Nephron (organoid): ENCODE measurements at regions not wholly inside any gene's neighbourhood (a gene's known extent, or its start where the extent isn't known, plus 50 kb on each side); places are given as distances from the start of the nearest gene placed in this dataset.

Source experiments
- H3K27ac Mint-ChIP-seq, 3 experiments: 2 replicates each; pipeline ENCODE4 v1.8.0; 2020; ENCODE audit warnings: mixed read lengths in 3 of 3, mild to moderate bottlenecking in 2 of 3, moderate library complexity in 1 of 3
- H3K27me3 Mint-ChIP-seq: 2 replicates; pipeline ENCODE4 v1.8.0; 2021; ENCODE audit warnings: low read depth, mild to moderate bottlenecking, moderate library complexity, mixed read lengths
- H3K36me3 Mint-ChIP-seq: 2 replicates; pipeline ENCODE4 v1.8.0; 2020; ENCODE audit warnings: low read depth, mixed read lengths
- H3K4me1 Mint-ChIP-seq: 2 replicates; pipeline ENCODE4 v1.8.0; 2020; ENCODE audit warnings: mixed read lengths
- H3K4me3 Mint-ChIP-seq, 3 experiments: 2 replicates each; pipeline ENCODE4 v1.8.0; 2020; ENCODE audit warnings: mild to moderate bottlenecking in 3 of 3, mixed read lengths in 3 of 3, moderate library complexity in 2 of 3
- H3K9me3 Mint-ChIP-seq: 2 replicates; pipeline ENCODE4 v1.8.0; 2020; ENCODE audit warnings: mixed read lengths
- CTCF ChIP-seq, 3 experiments: fragments of 200-600 bp; sonication (generic); IDR thresholded peaks; one replicate each; pipeline ENCODE4 v1.5.0; 2021; ENCODE audit warnings: antibody characterized with exemption in 3 of 3; ENCODE audit not compliant: unreplicated experiment in 3 of 3

- H3K27ac Mint-ChIP-seq: no peak overlapping the region
- peaks cover 19% of the 10 kb centered on the region for H3K27me3 Mint-ChIP-seq
- no peaks in the 10 kb centered on the region for H3K9me3 Mint-ChIP-seq
- H3K4me3 Mint-ChIP-seq: no peak overlapping the region
- no peak for TF ChIP-seq CTCF (IDR thresholded peaks at IDR 0.05; ENCODE audit: unreplicated experiment in 3 of 3)
- no peaks in the 10 kb centered on the region for H3K4me1 Mint-ChIP-seq
- no peaks in the 10 kb centered on the region for H3K36me3 Mint-ChIP-seq
Observed at GRCh38 chr3:13199899-13200451, 126.7 kb upstream of the IQSEC1 start.

GRCh38 chr3:13199006-13199776 is 126.0 kb upstream of the IQSEC1 start:
- no peaks in the 10 kb centered on the region for H3K36me3 Mint-ChIP-seq
- no peaks in the 10 kb centered on the region for H3K4me1 Mint-ChIP-seq
- no peaks in the 10 kb centered on the region for H3K9me3 Mint-ChIP-seq
- peaks cover 24% of the 10 kb centered on the region for H3K27me3 Mint-ChIP-seq
- TF ChIP-seq CTCF (IDR thresholded peaks at IDR 0.05; ENCODE audit: unreplicated experiment in 3 of 3): no peak
- no peak overlapping the region for H3K27ac Mint-ChIP-seq
- H3K4me3 Mint-ChIP-seq: no peak overlapping the region

GRCh38 chr3:13198264-13198879 is 125.1 kb upstream of the IQSEC1 start:
- Mint-ChIP-seq H3K27ac (no peak overlapping the region), H3K27me3 (peaks cover 24% of the 10 kb centered on the region)

GRCh38 chr3:13197795-13198194 is 124.6 kb upstream of the IQSEC1 start:
- Mint-ChIP-seq H3K4me1 (no peaks in the 10 kb centered on the region), H3K4me3 (no peak overlapping the region), H3K9me3 (no peaks in the 10 kb centered on the region), H3K36me3 (no peaks in the 10 kb centered on the region), H3K27me3 (peaks cover 20% of the 10 kb centered on the region), H3K27ac (no peak overlapping the region)
- TF ChIP-seq CTCF (IDR thresholded peaks at IDR 0.05; ENCODE audit: unreplicated experiment in 3 of 3): no peak

More at GRCh38 chr3:13198264-13198879, 125.1 kb upstream of the IQSEC1 start:
- no peak for TF ChIP-seq CTCF (IDR thresholded peaks at IDR 0.05; ENCODE audit: unreplicated experiment in 3 of 3)
- Mint-ChIP-seq H3K4me3 (no peak overlapping the region), H3K9me3 (no peaks in the 10 kb centered on the region), H3K36me3 (no peaks in the 10 kb centered on the region), H3K4me1 (no peaks in the 10 kb centered on the region)

GRCh38 chr3:13197281-13197680 is 124.1 kb upstream of the IQSEC1 start:
- Mint-ChIP-seq H3K9me3 (no peaks in the 10 kb centered on the region), H3K36me3 (no peaks in the 10 kb centered on the region)

More at GRCh38 chr3:13197281-13197680, 124.1 kb upstream of the IQSEC1 start:
- Mint-ChIP-seq H3K27ac (no peak overlapping the region), H3K27me3 (peaks cover 16% of the 10 kb centered on the region), H3K4me3 (no peak overlapping the region), H3K4me1 (no peaks in the 10 kb centered on the region)
- TF ChIP-seq CTCF (IDR thresholded peaks at IDR 0.05; ENCODE audit: unreplicated experiment in 3 of 3): no peak
